Stimulated activated naive B cell treated with anti-CD40 and anti-IgM and Interleukin-4, amounts not matched to agents 10 μg/mL and 1 μg/mL and 100 μg/mL, for 72 hours (primary cell): ENCODE measurements at regions not wholly inside any gene's neighbourhood (a gene's known extent, or its start where the extent isn't known, plus 50 kb on each side); places are given as distances from the start of the nearest gene placed in this dataset.
"Not testable (repeated sequence)": the region's sequence is repeated elsewhere in the genome, so short reads cannot be mapped to it uniquely, and the experiment has no call there.

Source experiments
- ATAC-seq, 2 donors: fragments of 150-1000 bp; cut with Tn5 transposase; replicated peaks; 2 replicates each; pipeline ENCODE4 v1.10.0; 2021; ENCODE audit warnings: moderate library complexity in 1 of 2
- DNase-seq: peaks from one replicate; pipeline ENCODE4 v3.0.0; 2021
- H3K27ac Mint-ChIP-seq: one replicate; pipeline ENCODE4 v1.8.0; 2022; ENCODE audit warnings: mild to moderate bottlenecking, mixed read lengths
- H3K27me3 Mint-ChIP-seq, 2 donors: one replicate each; pipeline ENCODE4 v1.8.0; 2022; ENCODE audit warnings: mixed read lengths in 2 of 2
- H3K36me3 Mint-ChIP-seq, 2 donors: one replicate each; pipeline ENCODE4 v1.8.0; 2022; ENCODE audit warnings: mixed read lengths in 2 of 2, mild to moderate bottlenecking in 1 of 2
- H3K4me1 Mint-ChIP-seq, 2 donors: one replicate each; pipeline ENCODE4 v1.8.0; 2022; ENCODE audit warnings: mixed read lengths in 2 of 2, mild to moderate bottlenecking in 1 of 2
- H3K4me3 Mint-ChIP-seq, 2 donors: one replicate each; pipeline ENCODE4 v1.8.0; 2022; ENCODE audit warnings: mild to moderate bottlenecking in 2 of 2, mixed read lengths in 2 of 2, moderate library complexity in 1 of 2
- H3K9me3 Mint-ChIP-seq, 2 donors: one replicate each; pipeline ENCODE4 v1.8.0; 2022; ENCODE audit warnings: mixed read lengths in 2 of 2, mild to moderate bottlenecking in 1 of 2

GRCh38 chr13:87557788-87558187 lies 113.4 kb upstream of the SLITRK5 start:
- no peak overlapping the region for H3K27ac Mint-ChIP-seq
- no peak overlapping the region for H3K4me3 Mint-ChIP-seq
- ATAC-seq (no peak), DNase-seq (no peak)
- no peaks in the 10 kb centered on the region for H3K4me1 Mint-ChIP-seq
- no peaks in the 10 kb centered on the region for H3K27me3 Mint-ChIP-seq
- no peaks in the 10 kb centered on the region for H3K36me3 Mint-ChIP-seq
- H3K9me3 Mint-ChIP-seq = peaks cover 0 to 3% of the 10 kb centered on the region in 2 donors

- H3K27me3 Mint-ChIP-seq, DNase-seq, ATAC-seq, H3K27ac Mint-ChIP-seq, H3K4me3 Mint-ChIP-seq, H3K4me1 Mint-ChIP-seq, H3K36me3 Mint-ChIP-seq, H3K9me3 Mint-ChIP-seq: not testable (repeated sequence)
Measured at GRCh38 chr13:87561580-87561979, 109.6 kb upstream of the SLITRK5 start.

- no peak overlapping the region for H3K4me3 Mint-ChIP-seq
- H3K27ac Mint-ChIP-seq = no peak overlapping the region
- H3K9me3 Mint-ChIP-seq = peaks cover 2 to 4% of the 10 kb centered on the region in 2 donors
- ATAC-seq (no peak), DNase-seq (no peak)
- H3K27me3 Mint-ChIP-seq = no peaks in the 10 kb centered on the region
- no peaks in the 10 kb centered on the region for H3K36me3 Mint-ChIP-seq
- no peaks in the 10 kb centered on the region for H3K4me1 Mint-ChIP-seq
Measured at GRCh38 chr13:87570669-87571068, 100.5 kb upstream of the SLITRK5 start.

GRCh38 chr13:87582399-87582798 lies 88.8 kb upstream of the SLITRK5 start:
- DNase-seq (no peak), ATAC-seq (no peak)
- H3K36me3 Mint-ChIP-seq = no peaks in the 10 kb centered on the region
- no peaks in the 10 kb centered on the region for H3K27me3 Mint-ChIP-seq
- H3K4me1 Mint-ChIP-seq = no peaks in the 10 kb centered on the region
- no peak overlapping the region for H3K4me3 Mint-ChIP-seq
- peaks cover 3 to 4% of the 10 kb centered on the region in 2 donors for H3K9me3 Mint-ChIP-seq
- no peak overlapping the region for H3K27ac Mint-ChIP-seq

- no peak overlapping the region for H3K4me3 Mint-ChIP-seq
- peaks cover 0 to 3% of the 10 kb centered on the region in 2 donors for H3K9me3 Mint-ChIP-seq
- DNase-seq (no peak), ATAC-seq (no peak)
- H3K27ac Mint-ChIP-seq = no peak overlapping the region
- no peaks in the 10 kb centered on the region for H3K36me3 Mint-ChIP-seq
- H3K27me3 Mint-ChIP-seq = no peaks in the 10 kb centered on the region
- H3K4me1 Mint-ChIP-seq = no peaks in the 10 kb centered on the region
Measured at GRCh38 chr13:87590518-87590917, 80.7 kb upstream of the SLITRK5 start.

GRCh38 chr13:87604437-87604836 lies 66.7 kb upstream of the SLITRK5 start:
- H3K9me3 Mint-ChIP-seq, H3K36me3 Mint-ChIP-seq, DNase-seq, H3K27ac Mint-ChIP-seq, ATAC-seq, H3K27me3 Mint-ChIP-seq, H3K4me3 Mint-ChIP-seq, H3K4me1 Mint-ChIP-seq: not testable (repeated sequence)

- H3K27ac Mint-ChIP-seq = no peak overlapping the region
- H3K4me3 Mint-ChIP-seq = no peak overlapping the region
- DNase-seq = no peak
- H3K27me3 Mint-ChIP-seq = no peaks in the 10 kb centered on the region
- peaks cover 5 to 6% of the 10 kb centered on the region in 2 donors for H3K9me3 Mint-ChIP-seq
- H3K4me1 Mint-ChIP-seq = no peaks in the 10 kb centered on the region
- no peak for ATAC-seq
- no peaks in the 10 kb centered on the region for H3K36me3 Mint-ChIP-seq
Measured at GRCh38 chr13:87607266-87607665, 63.9 kb upstream of the SLITRK5 start.

- Mint-ChIP-seq H3K4me3 (no peak overlapping the region), H3K27me3 (no peaks in the 10 kb centered on the region), H3K27ac (no peak overlapping the region), H3K9me3 (peaks cover 3 to 10% of the 10 kb centered on the region in 2 donors), H3K4me1 (no peaks in the 10 kb centered on the region), H3K36me3 (no peaks in the 10 kb centered on the region)
- ATAC-seq (no peak), DNase-seq (no peak)
Measured at GRCh38 chr13:87614276-87614675, 56.9 kb upstream of the SLITRK5 start.
